ENCODE measurements at regions not wholly inside any gene's neighbourhood (a gene's known extent, or its start where the extent isn't known, plus 50 kb on each side); places are given as distances from the start of the nearest gene placed in this dataset.

DNA sequence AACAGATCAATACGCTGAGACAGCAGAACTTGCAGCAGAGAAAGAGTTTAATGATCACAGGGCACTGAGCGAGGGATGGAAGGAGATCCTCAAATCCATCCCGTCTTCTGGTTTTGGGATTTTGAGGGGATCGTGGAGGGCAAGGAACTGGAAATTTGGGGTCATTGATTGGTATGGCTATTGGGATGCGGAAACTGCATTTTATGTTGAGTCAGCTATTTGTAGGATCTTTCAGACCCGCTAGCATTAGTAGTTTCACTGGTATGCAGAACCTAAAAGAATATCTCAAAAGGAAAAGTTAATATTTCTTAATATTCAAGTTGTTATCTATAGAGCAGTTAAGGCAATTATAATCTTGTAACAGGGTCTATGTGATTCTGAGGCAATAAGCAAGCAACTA is 771.7 kb upstream of the CTNND2 start:
- TF ChIP-seq, protein P1, sequence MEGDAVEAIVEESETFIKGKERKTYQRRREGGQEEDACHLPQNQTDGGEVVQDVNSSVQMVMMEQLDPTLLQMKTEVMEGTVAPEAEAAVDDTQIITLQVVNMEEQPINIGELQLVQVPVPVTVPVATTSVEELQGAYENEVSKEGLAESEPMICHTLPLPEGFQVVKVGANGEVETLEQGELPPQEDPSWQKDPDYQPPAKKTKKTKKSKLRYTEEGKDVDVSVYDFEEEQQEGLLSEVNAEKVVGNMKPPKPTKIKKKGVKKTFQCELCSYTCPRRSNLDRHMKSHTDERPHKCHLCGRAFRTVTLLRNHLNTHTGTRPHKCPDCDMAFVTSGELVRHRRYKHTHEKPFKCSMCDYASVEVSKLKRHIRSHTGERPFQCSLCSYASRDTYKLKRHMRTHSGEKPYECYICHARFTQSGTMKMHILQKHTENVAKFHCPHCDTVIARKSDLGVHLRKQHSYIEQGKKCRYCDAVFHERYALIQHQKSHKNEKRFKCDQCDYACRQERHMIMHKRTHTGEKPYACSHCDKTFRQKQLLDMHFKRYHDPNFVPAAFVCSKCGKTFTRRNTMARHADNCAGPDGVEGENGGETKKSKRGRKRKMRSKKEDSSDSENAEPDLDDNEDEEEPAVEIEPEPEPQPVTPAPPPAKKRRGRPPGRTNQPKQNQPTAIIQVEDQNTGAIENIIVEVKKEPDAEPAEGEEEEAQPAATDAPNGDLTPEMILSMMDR (conservative IDR thresholded peaks at IDR 0.05): no peak
- Histone ChIP-seq H2AFZ (ENCODE audit: low read length) (no peak overlapping the region), H2BK120ac (ENCODE audit: low read depth, low read length, poor library complexity, severe bottlenecking) (no peak overlapping the region), H3K4me2 (ENCODE audit: insufficient read depth, insufficient read length, low read length) (no peak overlapping the region), H3K79me2 (ENCODE audit: insufficient read depth, low read length) (peaks cover 5% of the 10 kb centered on the region), H3K4ac (ENCODE audit: low read depth, low read length) (no peak overlapping the region), H3K79me1 (ENCODE audit: insufficient read depth, low read depth, low read length, poor library complexity, severe bottlenecking) (no peaks in the 10 kb centered on the region), H4K8ac (replicated peaks; ENCODE audit: insufficient read length, low read depth, low read length) (no peak overlapping the region), H3K14ac (ENCODE audit: insufficient read depth, low read length) (no peak overlapping the region), H2BK5ac (ENCODE audit: insufficient read length, low read length) (no peak overlapping the region), H3K56ac (ENCODE audit: insufficient read length, low read depth, low read length) (no peak overlapping the region), H4K91ac (ENCODE audit: insufficient read length, low read depth, low read length) (no peak overlapping the region), H3T11ph (ENCODE audit: low read length) (no peak overlapping the region), H3K27me3 (ENCODE audit: insufficient read depth, low read length) (no peaks in the 10 kb centered on the region), H2BK20ac (ENCODE audit: low read depth, low read length, poor library complexity, severe bottlenecking) (no peak overlapping the region), H3K9me3 (ENCODE audit: control insufficient read depth, low read depth, low read length) (no peaks in the 10 kb centered on the region), H2BK12ac (ENCODE audit: insufficient read length, low read depth, low read length) (no peak overlapping the region), H4K5ac (ENCODE audit: insufficient read length, low read depth, low read length) (no peak overlapping the region), H3K4me1 (ENCODE audit: insufficient read depth, low read length) (peaks cover 8% of the 10 kb centered on the region), H3K23ac (ENCODE audit: insufficient read length, low read depth, low read length) (no peak overlapping the region), H4K20me1 (ENCODE audit: control insufficient read depth, insufficient read depth, insufficient read length) (no peaks in the 10 kb centered on the region), H2BK15ac (ENCODE audit: low read depth, low read length) (no peak overlapping the region), H3K9ac (ENCODE audit: extremely low read depth, insufficient read length, low read length) (no peak overlapping the region), H3K23me2 (ENCODE audit: insufficient read length, low read depth, low read length, poor library complexity, severe bottlenecking) (no peaks in the 10 kb centered on the region), H3K27ac (ENCODE audit: insufficient read length, low read depth, low read length) (no peak overlapping the region), H3K18ac (ENCODE audit: insufficient read length, low read depth, low read length) (no peak overlapping the region), H2AK5ac (ENCODE audit: insufficient read length, low read length) (no peak overlapping the region)
- Mint-ChIP-seq H3K4me3 (no peak overlapping the region), H3K36me3 (ENCODE audit: insufficient read depth in 1 of 3, low read depth in 3 of 3) (peaks cover 18 to 23% (median 23%) of the 10 kb centered on the region in 3 experiments), H3K27ac (no peak overlapping the region), H3K27me3 (ENCODE audit: low read depth) (no peaks in the 10 kb centered on the region), H3K4me1 (peaks cover 12 to 22% of the 10 kb centered on the region in 2 experiments), H3K9me3 (peaks cover 4 to 13% of the 10 kb centered on the region in 2 experiments; a peak in 4 of 5 replicates)
- no CpG with 5 or more reads among the region's 6 CpGs for WGBS (ENCODE audit: extremely low coverage, insufficient read length, low lambda C conversion rate)
- no peak for DNase-seq
